ENCODE measurements at regions not wholly inside any gene's neighbourhood (a gene's known extent, or its start where the extent isn't known, plus 50 kb on each side); places are given as distances from the start of the nearest gene placed in this dataset.

- TF ChIP-seq USF2 (IDR thresholded peaks at IDR 0.05; ENCODE audit: low read length), result no peak
- TF ChIP-seq CEBPB (IDR thresholded peaks at IDR 0.05; ENCODE audit: low read depth, low read length), result no peak
- no peak for TF ChIP-seq EGR1 (IDR thresholded peaks at IDR 0.05; ENCODE audit: borderline replicate concordance, low read depth, low read length)
- TF ChIP-seq, protein P1, sequence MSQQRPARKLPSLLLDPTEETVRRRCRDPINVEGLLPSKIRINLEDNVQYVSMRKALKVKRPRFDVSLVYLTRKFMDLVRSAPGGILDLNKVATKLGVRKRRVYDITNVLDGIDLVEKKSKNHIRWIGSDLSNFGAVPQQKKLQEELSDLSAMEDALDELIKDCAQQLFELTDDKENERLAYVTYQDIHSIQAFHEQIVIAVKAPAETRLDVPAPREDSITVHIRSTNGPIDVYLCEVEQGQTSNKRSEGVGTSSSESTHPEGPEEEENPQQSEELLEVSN (IDR thresholded peaks at IDR 0.05), result no peak
- no peak for TF ChIP-seq CHD7 (IDR thresholded peaks at IDR 0.05; ENCODE audit: insufficient replicate concordance, low read length)
- TF ChIP-seq, protein P2, sequence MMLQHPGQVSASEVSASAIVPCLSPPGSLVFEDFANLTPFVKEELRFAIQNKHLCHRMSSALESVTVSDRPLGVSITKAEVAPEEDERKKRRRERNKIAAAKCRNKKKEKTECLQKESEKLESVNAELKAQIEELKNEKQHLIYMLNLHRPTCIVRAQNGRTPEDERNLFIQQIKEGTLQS (IDR thresholded peaks at IDR 0.05; ENCODE audit: insufficient read depth, low read depth, low read length), result no peak
- TF ChIP-seq EZH2 (IDR thresholded peaks at IDR 0.05; ENCODE audit: low read depth, low read length, severe bottlenecking), result no peak
Observed at GRCh38 chr12:130066742-130067141, 95.5 kb upstream of the FZD10 start (continued).

Measured in H1 (cell line).